ENCODE measurements at regions not wholly inside any gene's neighbourhood (a gene's known extent, or its start where the extent isn't known, plus 50 kb on each side); places are given as distances from the start of the nearest gene placed in this dataset.

DNA sequence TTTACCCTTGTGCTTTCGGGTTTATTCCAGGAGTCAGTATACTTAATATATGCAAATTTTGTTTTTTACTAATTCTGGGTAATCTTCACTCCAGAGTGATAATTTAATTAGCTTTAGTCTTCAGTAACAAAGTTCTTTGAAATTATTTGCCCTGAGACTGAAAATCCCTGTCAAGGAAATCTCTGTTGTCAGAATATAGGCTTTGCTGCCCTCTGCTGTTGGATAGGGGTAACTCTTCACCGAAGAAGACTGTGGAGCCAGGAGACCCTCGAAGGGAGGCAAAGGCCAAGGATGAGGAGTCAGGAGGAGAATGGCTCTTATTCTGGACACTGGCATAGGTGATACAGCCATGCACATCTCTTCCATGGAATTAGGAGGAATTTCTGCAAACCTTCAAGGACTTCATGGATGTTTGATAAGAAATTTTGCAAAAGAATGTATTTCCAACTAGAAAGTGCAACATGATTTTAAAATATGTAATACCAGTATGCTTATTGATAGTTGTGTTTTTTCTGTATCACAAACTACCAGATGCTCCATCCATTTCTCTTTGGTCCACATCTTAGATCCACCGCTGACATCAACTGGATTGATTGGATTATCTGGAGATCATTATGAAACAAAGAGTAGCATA lies 182.3 kb downstream of the RDH14 start:
- no peak for DNase-seq (ENCODE audit: low read depth)

DNA sequence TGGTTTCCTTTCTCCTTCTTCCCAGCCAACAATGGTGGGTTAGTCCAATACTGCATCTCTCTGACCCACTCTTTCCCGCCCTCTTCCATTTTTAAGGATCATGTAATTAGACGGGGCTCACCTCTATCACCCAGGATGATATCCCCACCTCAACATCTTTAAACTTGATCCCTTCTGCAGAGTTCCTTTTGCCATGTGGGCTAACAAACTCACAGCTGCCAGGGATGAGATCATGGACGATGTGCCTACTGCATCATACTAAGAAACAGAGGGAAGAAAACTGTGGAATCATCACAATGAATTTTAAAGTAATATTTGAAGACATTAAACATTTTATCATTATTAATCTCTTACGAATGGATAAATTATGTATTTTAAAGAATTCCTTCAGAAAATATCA lies 183.5 kb downstream of the RDH14 start:
- no peak for DNase-seq (ENCODE audit: low read depth)

DNA sequence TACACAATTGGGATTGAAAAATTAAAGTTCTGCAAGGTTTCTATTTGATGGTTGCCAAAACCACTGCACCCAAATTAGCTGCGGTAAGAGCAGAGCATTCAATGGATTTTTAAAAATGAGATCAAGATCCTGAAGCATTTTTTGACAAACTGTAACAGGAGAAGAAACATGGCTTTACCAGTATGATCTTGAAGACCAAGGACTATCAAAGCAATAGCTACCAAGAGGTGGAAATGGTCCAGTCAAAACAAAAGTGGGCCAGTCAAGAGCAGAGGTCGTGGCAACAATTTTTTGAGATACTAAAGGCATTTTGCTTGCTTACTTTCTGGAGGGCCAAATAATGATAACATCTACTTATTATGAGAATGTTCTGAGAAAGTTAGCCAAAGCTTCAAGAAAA lies 186.8 kb downstream of the RDH14 start:
- no peak for DNase-seq (ENCODE audit: low read depth)

DNA sequence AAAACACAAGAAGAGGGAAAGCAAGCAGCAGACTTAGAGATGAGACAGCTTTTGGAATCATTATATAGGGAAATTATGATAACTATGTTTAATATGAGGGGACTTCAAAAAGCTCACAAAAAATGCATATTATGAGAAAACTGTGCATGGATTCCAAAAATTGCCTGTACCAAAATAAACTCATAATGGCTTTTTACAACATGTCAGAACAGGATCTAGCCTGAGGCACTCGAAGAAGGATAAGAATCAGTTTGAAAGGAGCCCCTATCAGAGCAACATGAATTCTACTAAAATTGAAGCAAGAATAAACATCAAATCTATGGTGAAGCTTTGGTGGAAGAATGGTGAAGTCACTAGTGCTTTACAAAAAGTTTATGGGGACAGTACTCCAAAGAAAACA lies 187.4 kb downstream of the RDH14 start:
- DNase-seq (ENCODE audit: low read depth), result no peak

DNA sequence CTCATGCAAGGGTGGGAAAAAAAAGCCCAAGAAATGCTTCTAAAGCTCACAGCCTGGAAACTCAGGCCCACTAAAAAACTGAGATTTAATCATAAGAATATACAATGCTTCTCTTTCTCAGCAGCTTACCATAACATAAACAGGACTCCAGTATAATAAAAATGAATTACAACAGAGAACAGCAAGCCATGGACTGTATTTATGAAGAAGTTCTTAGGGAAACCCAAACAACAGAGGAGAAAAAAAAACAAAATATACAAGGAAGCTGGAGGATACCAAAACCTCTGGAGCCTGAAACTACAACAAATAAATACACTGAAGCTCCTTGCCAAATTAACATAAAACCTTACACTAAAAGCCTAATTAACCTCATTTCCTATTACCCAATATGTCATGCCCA lies 187.8 kb downstream of the RDH14 start:
- no peak for DNase-seq (ENCODE audit: low read depth)

DNA sequence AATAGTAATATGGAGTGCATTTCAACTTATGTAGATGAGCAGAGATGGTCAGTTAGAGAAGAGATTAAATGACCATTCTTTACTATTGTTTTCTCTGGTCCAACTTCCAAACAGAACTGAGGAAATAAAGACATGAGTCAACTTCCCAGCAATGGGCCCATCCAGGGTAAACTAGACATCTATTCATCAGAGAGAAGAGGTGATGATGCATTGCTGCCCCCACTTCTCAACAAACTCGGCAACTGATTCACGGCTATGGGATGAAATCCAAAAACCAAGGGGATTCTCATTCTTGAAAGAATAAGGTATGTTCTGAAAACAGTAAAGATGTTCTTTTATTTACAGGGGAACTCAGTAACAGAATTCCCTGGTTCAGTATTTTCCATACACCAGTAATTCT lies 190.7 kb downstream of the RDH14 start:
- no peak for DNase-seq (ENCODE audit: low read depth)

DNA sequence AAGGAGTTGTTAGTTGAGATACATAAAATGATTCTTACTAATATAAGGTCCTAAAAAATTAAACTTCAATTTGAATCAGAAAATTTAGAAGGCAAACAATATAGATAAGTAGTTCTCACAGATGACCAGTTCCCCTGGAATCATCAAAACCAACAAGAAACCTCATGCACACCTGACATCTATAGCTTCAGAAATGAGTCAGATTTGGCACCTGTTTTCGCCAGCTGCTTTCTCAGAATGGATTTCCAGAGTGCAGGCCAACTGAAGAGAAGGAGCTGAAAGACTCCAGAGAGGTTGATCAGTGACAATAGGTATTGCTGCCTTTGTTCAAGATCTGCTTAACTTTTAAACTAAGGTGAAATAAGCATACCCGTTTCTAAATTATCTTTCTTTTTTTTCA lies 192.4 kb downstream of the RDH14 start:
- DNase-seq (ENCODE audit: low read depth), result no peak

DNA sequence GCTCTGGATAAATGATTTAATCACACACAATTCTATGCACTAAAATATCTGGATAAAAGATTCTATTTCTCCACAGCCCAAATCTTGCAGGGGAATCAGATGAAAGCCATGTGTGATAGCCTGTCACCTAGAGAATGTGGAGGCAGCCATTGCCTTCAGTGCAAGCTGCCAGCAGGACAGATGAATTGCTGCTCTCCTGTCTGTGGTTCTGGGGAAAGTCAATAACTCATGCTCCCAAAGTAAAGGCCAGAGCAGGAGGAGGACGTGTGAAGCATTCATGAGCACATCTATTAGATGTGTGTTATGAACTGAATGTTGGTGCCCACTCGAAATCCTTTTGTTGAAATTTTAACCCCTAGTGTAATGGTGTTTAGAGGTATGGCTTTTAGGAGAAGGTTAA lies 195.1 kb downstream of the RDH14 start:
- DNase-seq (ENCODE audit: low read depth), result no peak

DNA sequence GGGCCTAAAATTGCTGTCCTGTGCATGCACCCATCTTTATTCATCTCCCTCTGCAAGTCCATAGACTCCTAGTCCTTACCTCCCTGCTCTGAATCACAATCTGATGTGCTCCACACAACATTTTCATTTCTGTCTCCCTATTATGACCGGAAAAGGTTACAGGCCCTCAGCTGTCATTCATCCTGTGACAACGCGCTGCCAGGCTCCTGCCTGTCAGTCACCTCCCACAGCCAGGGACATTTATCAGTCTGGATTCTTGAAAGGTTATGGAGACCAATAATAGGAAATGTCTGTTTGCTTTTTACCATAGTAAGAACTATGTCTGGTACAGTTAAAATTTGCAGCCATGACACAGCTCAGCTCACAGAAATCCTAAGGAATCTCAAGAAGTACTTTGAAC lies 197.1 kb downstream of the RDH14 start:
- no peak for DNase-seq (ENCODE audit: low read depth)

DNA sequence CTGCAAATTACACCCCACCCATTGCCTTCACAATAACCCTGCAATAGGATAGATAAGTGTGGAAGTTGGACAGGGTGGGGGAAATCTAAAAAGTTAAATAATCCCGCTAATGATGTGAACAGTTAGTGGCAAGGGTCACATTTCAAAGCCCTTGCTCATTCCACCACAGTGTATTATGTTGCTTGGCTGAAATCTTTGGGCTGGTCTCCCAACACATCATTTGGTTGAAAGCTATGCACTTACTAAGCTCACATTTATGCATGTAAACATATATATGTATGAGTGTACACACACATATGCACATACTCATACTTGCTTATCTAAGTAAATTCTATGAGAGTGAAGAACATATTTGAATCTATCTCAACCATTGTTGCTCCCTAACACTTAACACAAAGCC lies 197.8 kb downstream of the RDH14 start:
- no peak for DNase-seq (ENCODE audit: low read depth)

DNA sequence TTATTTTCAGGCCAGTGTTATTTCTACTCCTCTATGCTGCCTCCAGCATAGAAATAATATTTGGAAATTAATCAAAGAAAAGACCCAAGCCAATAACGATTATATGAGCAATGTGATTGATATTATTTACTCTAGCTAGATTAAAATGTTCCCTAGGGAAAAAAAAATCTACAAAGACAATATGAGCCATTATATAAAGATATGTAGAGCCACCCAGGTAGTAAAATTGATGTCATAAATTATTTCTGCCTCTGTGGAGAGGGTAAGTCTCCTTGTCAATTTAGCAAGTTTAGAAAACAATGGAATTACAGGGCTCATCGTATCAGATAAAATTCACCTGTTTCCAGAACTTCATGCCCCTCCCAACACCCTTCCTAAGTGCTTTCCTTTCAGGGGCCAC lies 202.9 kb downstream of the RDH14 start:
- DNase-seq (ENCODE audit: low read depth), result no peak

DNA sequence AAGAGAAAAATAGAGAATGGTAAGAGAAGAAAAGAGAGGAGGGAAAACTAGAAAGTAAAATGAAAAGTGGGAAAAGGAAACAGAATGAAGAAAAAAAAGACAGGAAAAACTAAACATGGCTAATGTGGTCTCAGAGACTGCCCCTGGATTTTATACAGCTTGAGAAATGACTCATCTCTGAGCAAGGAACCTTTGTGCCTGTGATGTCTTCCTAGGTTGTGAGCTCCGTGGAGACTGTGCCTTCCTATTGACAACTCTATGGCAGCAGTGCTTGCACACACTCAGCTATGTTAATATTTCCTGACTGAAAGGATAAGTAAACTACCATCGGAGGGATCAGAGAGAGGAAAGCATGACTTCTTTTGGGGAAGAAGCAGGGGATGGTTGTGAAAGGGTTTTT lies 203.8 kb downstream of the RDH14 start:
- no peak for DNase-seq (ENCODE audit: low read depth)

DNA sequence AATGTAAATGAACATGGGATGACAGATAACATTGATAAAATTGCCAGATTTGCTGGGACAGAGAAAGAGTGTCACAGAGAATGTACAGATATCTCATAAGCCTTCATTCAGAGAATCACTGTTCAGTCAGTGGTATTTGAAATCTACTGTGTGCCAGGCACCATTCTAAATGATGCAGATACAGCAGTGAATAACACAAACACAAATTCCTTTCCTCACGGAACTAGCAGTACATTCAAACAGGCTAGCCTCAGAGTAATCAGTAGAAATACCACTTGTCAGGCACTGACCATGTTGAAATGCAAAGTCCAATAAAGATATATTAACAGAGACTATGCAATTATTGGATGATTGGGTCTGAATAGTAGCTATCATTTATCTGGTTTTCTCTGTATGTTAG lies 211.0 kb downstream of the RDH14 start:
- no peak for DNase-seq (ENCODE audit: low read depth)

DNA sequence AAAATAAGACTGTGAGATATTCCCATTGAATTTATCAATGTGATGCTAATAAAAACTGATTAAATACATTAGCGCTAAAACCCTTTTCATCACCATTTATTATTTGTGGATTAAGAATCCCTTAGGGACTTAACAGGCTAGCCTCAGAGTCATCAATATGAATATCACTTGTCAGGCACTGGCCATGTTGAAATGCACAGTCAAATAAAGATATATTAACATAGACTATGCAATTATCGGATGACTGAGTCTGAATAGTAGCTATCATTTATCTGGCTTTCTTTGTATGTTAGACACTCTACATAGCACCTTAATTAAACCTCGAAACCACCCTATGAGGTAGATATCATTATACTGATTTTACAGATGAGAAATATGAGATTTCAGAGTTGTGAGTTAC lies 213.6 kb downstream of the RDH14 start:
- DNase-seq (ENCODE audit: low read depth), result no peak

DNA sequence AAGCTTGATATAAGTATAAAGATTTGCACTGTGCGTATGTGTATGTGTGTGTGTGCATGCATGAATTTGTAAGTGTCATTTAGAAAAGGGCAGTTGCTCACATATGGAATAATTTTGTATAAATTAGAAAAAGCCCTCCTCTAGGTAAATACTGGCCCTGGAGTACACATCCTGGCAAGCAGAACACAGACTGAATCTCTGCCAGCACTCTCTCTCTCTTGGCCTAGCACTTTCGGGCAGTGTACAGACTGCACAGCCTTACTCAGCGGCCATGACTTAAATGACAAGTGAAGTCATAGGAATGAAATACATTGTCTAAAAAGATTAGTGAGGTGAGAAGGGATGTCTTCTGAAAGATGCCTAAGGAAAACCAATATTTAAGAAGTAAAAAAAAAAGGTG lies 214.1 kb downstream of the RDH14 start:
- no peak for DNase-seq (ENCODE audit: low read depth)

DNA sequence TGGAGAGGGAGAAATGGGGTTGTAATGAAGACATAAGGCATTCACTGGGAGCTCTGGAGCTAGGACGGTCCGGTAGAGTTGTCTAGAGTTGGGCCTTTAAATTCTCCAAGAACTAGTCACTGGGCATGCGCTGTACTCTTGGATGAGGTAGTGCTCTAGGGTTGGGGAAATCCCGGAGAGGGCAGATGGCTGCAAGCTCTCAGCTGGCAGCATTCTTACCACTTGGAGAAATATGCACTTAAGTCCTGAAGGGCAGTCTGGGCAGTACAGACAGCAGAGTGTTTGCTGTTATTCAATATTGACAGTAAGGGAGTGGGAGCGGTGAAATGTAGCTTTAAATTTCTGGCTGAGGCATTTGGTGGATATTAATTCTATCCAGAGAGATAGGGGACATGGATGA lies 214.6 kb downstream of the RDH14 start:
- no peak for DNase-seq (ENCODE audit: low read depth)

DNA sequence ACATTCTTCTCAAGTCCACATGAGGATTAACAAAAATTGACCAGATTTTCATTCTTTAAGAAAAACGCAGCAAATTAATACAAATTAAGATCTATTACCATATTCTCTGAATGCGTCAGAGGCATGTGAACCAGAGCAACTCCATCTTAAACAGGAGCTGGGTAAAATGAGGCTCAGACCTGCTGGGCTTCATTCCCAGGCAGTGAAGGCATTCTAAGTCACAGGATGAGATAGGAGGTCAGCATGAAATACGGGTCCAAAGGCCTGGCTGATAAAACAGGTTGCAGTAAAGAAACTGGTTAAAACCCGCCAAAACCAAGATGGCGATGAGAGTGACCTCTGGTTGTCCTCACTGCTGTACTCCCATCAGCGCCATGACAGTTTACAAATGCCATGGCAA lies 217.6 kb downstream of the RDH14 start:
- DNase-seq (ENCODE audit: low read depth), result no peak

DNA sequence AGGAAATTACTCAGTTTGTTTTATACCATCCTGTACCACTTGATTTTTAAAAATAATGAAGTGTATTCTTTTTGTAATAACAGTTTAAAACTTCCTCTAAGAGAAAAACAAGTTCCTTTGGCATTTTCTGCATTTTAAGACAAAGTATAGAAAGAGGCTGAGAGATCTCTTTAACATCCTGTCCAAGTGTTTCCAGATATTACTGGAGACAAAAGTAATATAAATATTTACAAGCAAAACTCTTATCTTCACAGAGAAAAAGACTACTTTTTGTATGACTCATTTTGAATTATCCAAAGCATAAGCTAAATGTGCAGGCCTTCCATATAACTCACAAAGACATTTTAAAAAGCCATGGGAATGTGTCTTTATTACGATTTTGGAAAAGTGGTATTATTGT lies 221.1 kb downstream of the RDH14 start:
- no peak for DNase-seq (ENCODE audit: low read depth)

DNA sequence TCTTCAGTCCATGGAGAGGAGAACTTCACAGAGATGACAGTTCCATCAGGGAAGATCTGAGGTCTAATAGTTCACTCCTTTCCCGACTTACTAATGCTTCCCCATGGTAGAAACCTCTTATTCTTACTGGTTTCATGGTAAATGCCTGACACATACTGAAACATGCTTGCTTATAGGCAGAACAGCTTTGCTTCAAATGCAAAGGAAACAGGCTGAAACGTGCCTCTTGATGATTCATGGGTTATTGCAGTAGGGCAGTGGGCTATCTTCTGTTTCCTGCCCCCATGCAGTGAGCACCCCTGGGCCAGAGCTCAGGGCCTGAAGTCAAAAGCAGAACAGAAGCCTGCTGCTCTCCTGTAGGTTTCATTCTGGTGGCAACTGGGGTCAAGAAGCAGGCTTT lies 223.5 kb downstream of the RDH14 start:
- DNase-seq (ENCODE audit: low read depth), result no peak

DNA sequence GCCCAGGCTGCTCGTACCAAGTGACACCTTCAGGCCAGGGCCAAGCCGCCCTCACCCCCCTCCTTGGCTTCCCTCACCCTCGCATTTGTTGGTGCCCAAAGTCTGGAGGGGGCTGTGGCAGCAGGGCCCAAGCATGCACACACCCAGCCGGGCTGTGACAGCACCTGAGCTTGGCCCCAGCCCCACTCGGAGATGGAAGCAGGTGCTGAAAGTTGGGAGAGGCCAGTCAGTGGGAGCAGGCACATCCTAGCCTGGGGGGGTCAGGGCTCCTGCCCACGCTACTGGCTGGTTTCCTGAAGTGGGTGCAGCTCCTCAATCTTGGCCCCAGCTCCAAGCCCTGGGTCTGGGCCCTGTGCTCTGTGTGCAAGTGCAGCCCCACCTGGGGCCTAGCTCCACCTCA lies 228.0 kb downstream of the RDH14 start:
- no peak for DNase-seq (ENCODE audit: low read depth)

DNA sequence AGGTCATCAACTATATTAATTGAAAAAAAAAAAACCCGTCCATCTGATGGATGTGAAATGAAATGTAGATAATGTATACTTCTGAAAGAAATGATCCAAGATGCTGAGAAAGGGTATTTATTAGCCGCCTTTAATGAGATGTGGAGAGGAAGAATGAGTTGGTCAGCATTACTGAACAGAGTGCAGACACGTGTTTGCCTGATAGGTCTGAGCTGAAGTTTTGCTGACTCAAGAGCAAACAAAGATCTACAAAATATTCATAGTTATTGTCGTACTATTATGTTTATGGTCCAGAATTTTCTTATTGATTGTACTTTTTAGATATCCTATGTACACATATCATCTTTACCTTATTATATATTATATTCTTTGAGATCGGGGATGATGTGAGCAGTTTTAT lies 235.3 kb downstream of the RDH14 start:
- no peak for DNase-seq (ENCODE audit: low read depth)

DNA sequence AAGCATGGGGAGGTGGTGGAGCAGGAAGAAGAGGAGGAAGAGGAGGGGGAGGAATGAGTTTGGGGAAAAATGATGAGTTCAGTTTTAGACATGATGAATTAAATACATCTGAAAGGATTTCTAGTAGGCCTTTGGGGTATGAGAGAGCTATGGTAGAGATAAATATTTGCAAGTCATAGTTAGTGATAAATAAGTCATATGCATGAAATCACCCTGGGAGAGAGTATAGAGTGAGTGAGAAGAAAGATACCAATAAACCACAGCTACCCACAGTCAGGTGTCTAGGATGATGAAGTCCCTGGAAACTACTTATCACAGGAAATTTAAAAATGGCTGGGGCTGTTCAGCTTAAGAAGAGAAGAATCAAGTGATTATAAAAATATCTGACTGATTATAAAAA lies 240.5 kb downstream of the RDH14 start:
- DNase-seq (ENCODE audit: low read depth), result no peak

DNA sequence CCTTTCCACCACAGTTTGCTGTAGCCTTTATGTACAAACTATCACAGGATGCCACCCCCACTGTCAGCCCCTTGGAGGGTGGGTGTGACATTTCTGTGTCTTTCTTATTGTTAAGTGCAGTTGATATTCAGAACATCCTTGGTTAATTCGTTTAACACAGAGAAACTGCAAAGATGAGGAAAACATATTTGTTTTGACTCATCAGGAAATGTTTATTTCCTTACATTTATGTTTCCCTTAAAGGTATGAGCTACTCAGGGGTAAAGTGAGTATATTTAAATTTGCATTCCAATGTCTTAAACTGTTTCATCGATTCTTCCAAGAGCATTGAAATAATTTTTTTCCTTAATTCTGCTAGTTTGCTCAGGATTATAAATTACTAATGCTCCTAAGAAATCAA lies 243.4 kb downstream of the RDH14 start:
- no peak for DNase-seq (ENCODE audit: low read depth)

DNA sequence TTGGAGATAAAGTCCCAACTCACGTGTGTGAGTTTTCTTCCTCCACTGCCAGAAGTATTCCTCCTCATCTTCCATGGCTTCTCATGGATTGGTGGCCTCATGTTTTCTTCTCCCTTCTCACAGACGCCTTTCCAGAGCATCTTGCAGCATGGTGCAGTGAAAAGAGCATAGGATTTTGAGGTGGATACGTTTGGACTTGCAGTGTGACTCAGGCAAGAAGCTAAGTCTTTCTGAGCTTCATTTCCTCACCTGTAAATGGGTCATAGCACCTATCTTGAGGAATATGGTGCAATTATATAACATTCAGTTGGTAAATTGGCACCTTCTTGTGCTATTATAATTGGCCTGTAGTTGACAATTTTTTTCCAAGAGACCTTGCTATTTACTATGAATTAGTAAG lies 247.6 kb downstream of the RDH14 start:
- no peak for DNase-seq (ENCODE audit: low read depth)
